BJ (cell line): ENCODE measurements at regions not wholly inside any gene's neighbourhood (a gene's known extent, or its start where the extent isn't known, plus 50 kb on each side); places are given as distances from the start of the nearest gene placed in this dataset.

Experiments
- CTCF ChIA-PET: fragments of 350-600 bp; formaldehyde crosslinking; extraction: SDS; loops from one replicate; lab custom pipeline; 2021; ENCODE audit warnings: antibody characterized with exemption, inconsistent platforms; lab: Yijun Ruan, JAX
- POLR2A ChIA-PET: fragments of 300-600 bp; sonication (Branson Sonifier 250); formaldehyde crosslinking; extraction: SDS; loops from one replicate; lab custom pipeline; 2021; ENCODE audit warnings: antibody characterized with exemption; lab: Charles Lee
- DNase-seq: peaks from one replicate; pipeline ENCODE4 v3.0.0-alpha.2; 2011; ENCODE audit warnings: low read depth
- H3K27me3 ChIP-seq: 2 replicates; pipeline ENCODE4 v1.6.0; 2011; ENCODE audit warnings: low read length; ENCODE audit not compliant: control insufficient read depth, insufficient read depth
- H3K36me3 ChIP-seq: 2 replicates; pipeline ENCODE4 v1.5.1; 2011; ENCODE audit warnings: low read length; ENCODE audit not compliant: control insufficient read depth, insufficient read depth
- H3K4me3 ChIP-seq: 2 replicates; pipeline ENCODE4 v1.5.1; 2011; ENCODE audit warnings: low read depth, mild to moderate bottlenecking, control low read depth, low read length
- CTCF ChIP-seq: IDR thresholded peaks from 2 replicates; pipeline ENCODE4 v1.5.1; 2011; ENCODE audit warnings: low read depth, mild to moderate bottlenecking, control low read depth, inconsistent platforms, low read length, moderate library complexity; ENCODE audit not compliant: insufficient read depth

- Histone ChIP-seq H3K27me3 (no peaks in the 10 kb centered on the region), H3K4me3 (no peak overlapping the region), H3K36me3 (no peaks in the 10 kb centered on the region)
- no peak for TF ChIP-seq CTCF
- ChIA-PET CTCF (no interaction called here), POLR2A (no interaction called here)
- no peak for DNase-seq
These were observed 126.6 kb downstream of the NSG2 start for GRCh38 chr5:174172152-174172551.

- no peaks in the 10 kb centered on the region for H3K27me3 ChIP-seq
- TF ChIP-seq CTCF, result no peak
- no peak overlapping the region for H3K4me3 ChIP-seq
- no peak for DNase-seq
- H3K36me3 ChIP-seq, result no peaks in the 10 kb centered on the region
- ChIA-PET POLR2A (no interaction called here), CTCF (no interaction called here)
These were observed 127.1 kb downstream of the NSG2 start for GRCh38 chr5:174172566-174172965.

- no peak for TF ChIP-seq CTCF
- no peak for DNase-seq
- Histone ChIP-seq H3K4me3 (no peak overlapping the region), H3K27me3 (no peaks in the 10 kb centered on the region), H3K36me3 (no peaks in the 10 kb centered on the region)
- ChIA-PET CTCF (no interaction called here), POLR2A (no interaction called here)
These were observed 128.3 kb downstream of the NSG2 start for GRCh38 chr5:174173766-174174165.

- ChIA-PET CTCF (no interaction called here), POLR2A (no interaction called here)
- Histone ChIP-seq H3K36me3 (no peaks in the 10 kb centered on the region), H3K27me3 (no peaks in the 10 kb centered on the region), H3K4me3 (no peak overlapping the region)
- TF ChIP-seq CTCF, result no peak
- DNase-seq, result no peak
These were observed 130.3 kb downstream of the NSG2 start for GRCh38 chr5:174175716-174176268.

GRCh38 chr5:174176511-174176910 is 131.0 kb downstream of the NSG2 start:
- POLR2A ChIA-PET, result no interaction called here
- H3K27me3 ChIP-seq, result no peaks in the 10 kb centered on the region
- no peak for DNase-seq
- H3K4me3 ChIP-seq, result no peak overlapping the region
- CTCF ChIA-PET, result no interaction called here
- no peaks in the 10 kb centered on the region for H3K36me3 ChIP-seq
- TF ChIP-seq CTCF, result no peak
